ENCODE measurements at regions not wholly inside any gene's neighbourhood (a gene's known extent, or its start where the extent isn't known, plus 50 kb on each side); places are given as distances from the start of the nearest gene placed in this dataset.

DNA sequence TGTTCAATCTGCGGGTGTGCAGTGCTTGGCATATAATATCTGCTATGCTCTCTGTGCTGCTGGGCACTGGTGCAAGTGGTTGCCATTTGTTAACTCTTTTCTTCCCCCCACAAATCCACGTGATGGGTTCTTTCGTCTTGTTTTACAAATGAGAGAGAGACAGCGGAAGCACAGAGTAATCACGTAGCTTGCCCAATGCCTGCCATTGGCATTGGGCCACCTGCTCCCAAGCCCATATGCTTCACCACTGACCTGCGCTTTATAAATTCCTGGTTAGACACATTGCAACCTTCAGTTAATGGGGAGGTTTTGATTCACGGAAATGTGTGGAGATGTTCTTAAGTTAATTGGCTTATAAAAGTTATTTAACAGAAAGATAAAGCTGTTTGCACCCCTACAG lies 194.8 kb upstream of the ADAMTS16 start:
- ATAC-seq (no peak), DNase-seq (ENCODE audit: low spot score) (no peak)

DNA sequence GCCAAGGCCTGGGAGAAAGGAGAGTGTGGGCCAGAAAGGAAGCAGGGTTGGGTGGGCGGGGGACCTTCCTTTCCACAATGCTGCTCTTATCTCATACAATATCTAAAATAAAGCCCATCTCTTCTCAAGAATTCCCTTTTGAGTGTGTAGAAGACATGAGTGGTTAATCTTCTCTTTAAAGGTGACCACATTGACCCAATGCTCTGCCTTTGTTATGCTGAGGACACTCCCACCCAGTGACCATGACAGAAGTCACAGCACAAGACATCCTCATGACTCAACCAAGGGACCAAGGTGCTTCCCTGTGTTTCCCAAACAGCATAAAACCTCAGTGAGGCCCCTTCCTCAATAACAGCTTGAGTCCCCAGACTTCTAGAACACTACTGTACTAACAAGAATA lies 193.0 kb upstream of the ADAMTS16 start:
- ATAC-seq: no peak
- DNase-seq (ENCODE audit: low spot score): no peak

DNA sequence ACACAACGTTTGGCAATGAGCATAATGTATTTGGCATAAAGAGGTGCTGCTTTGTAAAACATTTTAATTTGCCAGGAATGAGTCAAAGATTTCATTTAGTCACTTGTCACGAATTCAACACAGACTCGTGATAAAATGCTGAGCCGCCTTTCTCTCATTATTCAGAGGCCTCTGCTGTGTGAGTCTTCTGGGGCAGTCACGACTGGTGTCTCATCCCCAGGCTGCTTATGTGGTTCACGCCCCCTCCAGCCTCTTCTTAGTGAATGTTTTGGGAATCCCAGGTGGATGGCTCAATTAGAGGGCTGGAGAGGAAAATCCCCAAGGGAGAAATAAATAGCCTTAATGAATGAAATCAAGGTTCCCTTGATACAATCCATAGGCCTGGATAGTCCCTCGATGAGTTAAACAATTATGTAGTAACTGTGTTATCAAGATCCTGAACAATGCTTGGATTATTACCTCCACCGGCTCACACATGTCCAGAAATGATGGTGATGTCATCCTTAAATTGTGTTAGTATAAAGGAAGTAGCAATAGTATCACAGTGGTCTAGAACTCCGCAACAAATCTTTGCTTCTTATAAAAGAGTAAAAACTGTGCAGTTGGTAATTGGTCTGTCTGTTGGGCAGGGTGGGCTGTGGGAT lies 192.1 kb upstream of the ADAMTS16 start:
- no peak for ATAC-seq
- no peak for DNase-seq (ENCODE audit: low spot score)

DNA sequence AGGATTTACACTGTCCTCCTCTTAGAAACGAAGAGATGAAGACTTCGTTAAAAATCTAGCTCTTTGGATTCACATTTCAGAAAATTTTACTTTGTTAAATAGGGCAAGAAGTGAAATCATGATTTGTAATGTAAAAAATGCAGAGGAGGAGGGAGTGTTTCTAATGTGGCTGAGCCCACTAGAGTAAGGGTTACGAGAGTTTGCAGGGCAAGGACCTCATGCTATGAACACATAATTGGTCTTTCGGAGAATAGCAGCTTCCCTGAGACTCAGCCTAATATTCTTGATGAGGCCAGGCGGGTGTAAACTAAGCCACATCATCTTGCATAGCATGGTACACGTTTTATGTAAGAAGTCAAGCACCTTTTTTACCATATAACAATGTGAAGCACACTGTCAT lies 191.0 kb upstream of the ADAMTS16 start:
- DNase-seq (ENCODE audit: low spot score) (no peak), ATAC-seq (no peak)

DNA sequence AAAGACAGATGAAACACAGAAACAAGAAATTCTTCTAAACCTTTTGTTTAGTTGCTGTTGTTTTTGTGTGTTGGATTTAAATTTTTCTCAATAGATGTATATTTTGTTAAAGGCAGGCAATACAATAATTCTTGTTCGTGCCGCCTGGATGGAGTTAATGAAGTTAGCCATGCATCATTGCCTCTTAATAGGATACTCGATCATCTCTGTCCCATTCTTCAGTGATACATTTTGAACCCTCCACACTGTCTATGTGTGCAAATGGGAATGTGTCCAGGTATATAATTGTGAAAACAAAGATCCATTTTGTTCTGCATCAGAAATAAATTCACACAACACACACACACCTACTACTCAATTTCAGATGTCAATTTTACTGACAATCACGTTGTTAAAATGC lies 186.6 kb upstream of the ADAMTS16 start:
- ATAC-seq (no peak), DNase-seq (ENCODE audit: low spot score) (no peak)

DNA sequence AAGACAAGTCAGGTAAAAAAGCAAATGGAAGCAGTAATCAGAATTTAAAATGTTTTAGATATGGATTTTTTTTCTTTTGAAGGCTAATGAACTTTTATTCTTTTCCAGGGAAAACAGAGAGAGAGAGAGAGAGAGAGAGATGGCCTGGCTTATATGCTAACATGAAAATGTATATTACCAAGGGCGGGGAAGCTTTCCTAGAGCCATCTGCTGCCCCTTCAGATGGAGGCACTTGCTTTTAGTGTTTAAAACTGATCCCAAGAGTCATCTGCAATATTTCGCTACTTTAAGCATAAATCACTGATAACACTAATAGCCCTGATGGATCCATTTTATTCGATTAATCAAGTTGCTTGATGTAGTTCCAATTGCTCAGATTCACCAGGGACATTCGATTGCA lies 186.1 kb upstream of the ADAMTS16 start:
- no peak for ATAC-seq
- DNase-seq (ENCODE audit: low spot score): no peak

DNA sequence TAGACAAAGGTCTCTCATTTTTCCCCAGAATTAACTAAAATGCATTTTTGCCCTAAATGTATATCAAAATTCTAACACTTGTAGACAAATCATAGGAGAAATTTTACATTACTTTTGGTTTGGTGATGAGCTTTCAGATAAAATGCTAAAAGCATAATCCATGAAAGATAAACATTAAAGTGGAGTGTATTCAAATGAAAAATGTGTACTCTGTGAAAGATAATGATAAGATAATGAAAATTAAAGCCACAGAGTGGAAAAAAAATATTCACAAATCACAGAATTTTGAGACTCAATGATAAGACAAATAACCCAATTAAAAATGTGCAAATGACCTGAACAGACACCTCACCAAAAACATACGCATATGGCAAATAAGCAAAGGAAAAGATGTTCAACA lies 176.9 kb upstream of the ADAMTS16 start:
- no peak for DNase-seq (ENCODE audit: low spot score)
- no peak for ATAC-seq

DNA sequence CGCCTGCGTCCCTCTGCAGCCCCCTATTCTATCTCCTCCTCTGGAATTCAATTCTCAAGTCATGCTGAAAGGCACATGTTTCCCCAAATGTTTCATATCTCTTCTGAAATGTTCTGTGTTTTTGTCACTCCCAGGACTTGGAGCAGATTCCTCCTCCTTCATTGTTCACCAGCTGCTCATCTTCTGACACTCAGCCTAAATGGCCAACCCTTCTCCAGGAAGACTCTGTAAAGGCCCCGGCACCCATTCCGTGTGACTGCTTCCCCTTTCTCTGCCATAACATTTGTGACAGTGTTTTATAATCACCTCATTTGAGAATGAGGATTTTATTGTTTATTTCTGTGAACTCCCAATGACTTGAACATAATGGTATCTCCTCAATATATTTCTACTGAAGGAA lies 170.8 kb upstream of the ADAMTS16 start:
- DNase-seq (ENCODE audit: low spot score) (no peak), ATAC-seq (no peak)

DNA sequence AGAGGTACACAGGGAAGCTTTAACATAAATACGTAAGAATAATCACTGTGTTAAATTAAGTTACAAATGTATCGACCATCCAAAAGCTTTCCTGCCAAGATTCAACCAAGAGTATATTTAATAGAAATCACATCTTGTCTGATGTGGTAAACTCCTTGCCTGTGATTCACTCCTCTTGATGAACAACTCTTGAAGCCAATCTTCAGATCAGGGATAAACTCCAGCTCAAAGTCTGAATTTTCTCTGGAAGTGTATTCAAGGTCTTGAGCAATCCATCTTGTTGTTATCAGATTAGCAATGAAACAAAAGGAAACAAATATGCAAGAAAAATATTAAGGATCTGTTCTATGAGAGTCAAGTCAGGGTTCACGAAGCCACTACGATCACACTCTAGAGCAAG lies 170.0 kb upstream of the ADAMTS16 start:
- ATAC-seq: no peak
- no peak for DNase-seq (ENCODE audit: low spot score)

DNA sequence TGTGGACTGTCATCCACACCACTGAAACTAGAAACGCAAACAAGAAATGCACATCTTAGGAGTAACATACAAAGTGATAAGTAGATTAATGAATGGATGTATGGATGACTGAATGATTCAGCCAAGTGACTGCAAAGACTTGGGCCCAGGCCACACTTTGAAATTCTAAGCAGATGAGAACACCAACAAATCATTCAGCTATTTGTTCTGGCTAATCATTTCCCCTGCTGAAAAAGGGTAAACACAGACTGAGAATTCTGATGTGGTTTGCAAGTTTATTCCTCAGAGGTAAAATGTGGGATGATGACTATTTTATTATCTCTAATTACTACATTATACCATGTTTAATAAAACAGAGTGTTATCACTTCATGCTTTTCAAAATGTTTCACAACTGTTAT lies 163.2 kb upstream of the ADAMTS16 start:
- ATAC-seq: no peak
- DNase-seq (ENCODE audit: low spot score): no peak

DNA sequence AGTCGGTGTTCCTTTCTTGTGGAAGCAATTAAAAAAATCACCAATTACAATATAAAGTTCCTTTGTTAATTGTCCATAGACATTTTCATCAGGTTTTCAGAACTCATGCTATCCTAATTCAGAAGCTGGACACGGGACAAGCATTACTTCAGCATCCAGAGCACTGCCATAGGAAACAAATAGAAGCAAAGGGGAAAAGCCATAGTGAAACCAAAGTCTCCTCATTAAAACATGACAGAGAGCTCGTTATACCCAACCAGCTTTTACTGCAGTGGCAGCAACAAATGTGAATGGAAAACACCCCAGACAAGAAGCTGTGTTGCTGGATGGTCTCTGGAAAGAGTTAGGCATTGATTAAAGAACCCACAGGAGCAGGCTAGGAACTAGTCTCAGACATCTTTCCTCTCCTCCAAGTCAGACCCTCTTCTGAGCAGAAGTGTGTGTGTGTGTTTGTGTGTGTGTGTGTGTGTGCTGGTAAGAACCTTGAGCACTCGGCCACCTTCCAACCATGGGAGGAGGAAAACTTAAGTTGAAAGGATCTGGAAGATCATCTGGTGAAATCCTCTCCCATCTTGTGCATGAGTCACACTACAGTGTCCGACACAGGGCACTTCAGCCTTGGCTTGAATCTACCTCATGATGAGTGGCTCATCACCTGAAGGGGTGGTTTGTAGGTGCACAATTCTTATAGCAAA lies 162.6 kb upstream of the ADAMTS16 start:
- no peak for ATAC-seq
- DNase-seq (ENCODE audit: low spot score): no peak

DNA sequence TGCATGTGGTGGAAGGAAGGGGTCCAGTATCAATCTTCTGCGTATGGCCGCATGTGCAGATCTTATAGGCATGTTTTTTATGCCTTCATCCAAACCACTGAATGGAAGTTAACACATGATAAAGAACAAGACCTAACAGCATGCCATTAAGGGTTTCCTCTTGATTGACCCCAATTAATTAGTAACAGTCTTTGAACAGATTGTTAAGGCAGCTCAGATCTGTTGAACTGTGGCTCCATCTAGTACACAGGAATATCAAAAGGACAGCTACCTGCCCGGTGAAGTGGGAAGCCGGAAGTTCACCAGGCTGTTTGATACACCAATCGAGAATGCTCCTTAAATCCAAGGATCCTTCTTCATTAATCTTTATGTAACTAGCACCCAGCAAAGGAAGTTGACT lies 159.9 kb upstream of the ADAMTS16 start:
- no peak for ATAC-seq
- DNase-seq (ENCODE audit: low spot score): no peak

DNA sequence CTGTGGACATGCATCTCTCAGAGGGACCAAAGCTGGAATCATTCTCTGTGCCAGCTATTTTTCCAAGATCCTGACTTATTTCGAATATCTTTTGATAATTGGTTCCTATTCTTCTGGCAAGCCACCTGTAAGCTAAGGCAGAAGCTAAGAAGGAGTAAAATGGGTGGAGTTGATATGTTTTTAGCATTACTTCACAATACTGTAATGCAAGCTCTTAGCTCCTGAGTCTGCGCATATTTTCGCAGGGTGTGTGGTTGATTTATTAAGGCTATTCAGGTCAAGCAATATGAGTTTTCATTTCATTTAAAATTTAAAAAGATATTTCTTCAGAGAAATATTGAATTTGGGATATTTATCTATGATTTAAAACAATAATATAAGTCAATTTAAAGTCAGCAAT lies 158.5 kb upstream of the ADAMTS16 start:
- ATAC-seq (no peak), DNase-seq (ENCODE audit: low spot score) (no peak)

DNA sequence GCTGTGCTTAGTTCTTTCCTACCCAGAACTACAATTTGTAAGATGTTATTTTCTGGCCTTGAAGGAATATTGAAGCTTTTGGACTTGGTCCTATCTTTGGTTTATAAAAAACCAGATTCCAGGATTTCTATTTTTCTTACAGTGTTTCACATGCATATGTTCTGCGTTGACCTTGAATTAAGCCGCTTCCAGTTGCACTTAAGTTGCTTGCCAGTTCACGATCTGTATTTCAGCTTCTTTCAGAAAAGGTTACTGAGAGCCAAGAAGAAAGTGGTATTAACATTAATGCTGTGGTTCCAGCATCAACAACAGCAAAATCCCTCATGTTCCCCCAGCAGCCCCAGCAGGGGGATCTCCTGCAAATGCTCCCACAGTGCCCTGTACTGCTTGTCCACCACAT lies 156.4 kb upstream of the ADAMTS16 start:
- no peak for DNase-seq (ENCODE audit: low spot score)
- ATAC-seq: no peak

DNA sequence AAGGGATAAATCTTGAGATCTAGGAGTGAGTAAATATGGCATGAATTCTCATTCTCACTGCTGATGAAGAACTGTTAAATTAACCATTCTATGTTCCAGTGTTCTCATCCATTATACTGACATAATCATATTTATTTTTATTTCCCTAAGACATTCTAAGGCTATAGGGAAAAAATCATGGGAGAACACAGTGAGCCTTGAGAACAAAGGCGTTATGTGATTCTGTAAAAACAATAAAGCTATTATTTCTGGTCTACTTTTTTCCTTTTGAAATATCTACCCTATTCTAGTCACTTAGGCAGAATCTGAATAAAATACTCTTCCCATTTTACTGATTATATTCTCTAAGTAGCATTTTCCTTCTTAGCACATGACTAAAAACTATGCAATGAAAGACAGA lies 155.7 kb upstream of the ADAMTS16 start:
- DNase-seq (ENCODE audit: low spot score) (no peak), ATAC-seq (no peak)

DNA sequence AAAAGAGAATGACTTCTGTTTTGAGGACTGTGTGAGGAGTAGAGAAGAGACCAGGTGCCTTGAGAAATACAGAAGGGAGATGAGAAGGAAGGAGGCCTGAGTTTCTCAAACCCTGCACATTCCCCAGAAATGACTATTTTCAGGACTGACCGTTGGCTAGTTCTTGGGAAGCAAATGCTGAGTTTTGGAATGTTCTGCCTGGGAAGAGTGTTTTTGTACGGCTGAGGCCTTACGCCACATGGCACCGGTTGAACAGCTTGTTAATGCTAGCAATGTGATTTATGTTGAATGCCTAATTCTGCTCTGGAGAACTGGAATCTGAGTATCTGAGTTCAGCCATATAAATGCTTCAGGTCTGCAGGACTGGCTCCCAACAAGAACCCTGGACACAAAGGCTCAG lies 152.7 kb upstream of the ADAMTS16 start:
- ATAC-seq: no peak
- DNase-seq (ENCODE audit: low spot score): no peak

DNA sequence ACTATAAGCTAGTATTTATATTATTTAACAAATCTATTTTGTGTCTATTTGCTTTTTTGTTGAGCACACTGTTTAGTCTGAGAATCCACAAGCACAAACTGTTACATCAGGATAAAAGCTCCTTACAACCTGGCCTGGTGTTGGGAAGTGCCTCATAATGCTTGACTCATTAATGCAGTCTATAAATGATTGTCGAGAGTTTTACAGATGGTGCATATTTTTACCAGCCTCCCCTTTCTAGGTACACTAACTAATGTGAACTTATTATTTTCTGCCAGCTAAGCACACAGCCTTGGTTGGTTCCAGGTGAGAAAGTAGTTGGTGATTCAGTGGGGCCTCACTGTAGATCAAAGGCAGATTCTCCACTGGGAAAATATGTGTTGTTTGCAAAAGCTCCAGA lies 151.0 kb upstream of the ADAMTS16 start:
- no peak for DNase-seq (ENCODE audit: low spot score)
- ATAC-seq: no peak

DNA sequence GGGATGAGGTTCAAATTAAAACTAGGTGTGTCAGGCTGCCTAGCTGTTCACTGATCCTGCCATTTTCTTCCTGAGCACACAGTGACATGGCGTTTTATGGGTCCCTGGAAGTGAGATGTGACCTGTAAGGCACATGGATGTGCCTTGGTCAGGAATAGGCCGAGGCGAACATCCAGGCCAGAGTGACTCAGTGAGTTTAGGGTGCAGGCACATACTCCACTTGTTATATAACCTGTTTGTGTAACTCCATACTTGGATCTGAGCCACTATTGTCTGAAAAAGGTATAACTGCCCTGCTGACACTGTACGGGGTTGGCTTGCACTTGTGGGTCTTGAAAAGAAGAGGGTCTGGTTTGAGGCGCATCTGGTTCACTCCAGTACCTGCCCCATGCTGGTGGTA lies 150.1 kb upstream of the ADAMTS16 start:
- DNase-seq (ENCODE audit: low spot score): no peak
- no peak for ATAC-seq

DNA sequence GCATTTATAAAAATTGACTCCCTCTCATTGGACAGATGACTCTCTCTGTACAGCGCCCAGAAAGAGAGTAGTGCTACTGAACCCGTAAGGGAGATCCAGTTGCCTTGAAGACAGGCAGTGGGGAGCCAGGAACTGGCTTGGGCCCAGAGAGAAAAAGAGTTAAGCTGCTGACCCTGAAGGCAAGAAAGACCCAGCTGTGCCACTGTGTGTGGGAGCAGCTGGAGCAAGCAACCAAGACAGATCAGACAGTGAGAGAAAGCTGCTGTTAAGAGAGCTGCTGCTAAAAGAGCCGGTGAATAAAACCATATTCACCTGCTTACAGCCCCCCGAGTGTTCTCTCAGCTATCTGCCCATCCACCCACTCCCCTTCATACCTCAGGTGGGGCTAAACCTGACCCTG lies 149.7 kb upstream of the ADAMTS16 start:
- ATAC-seq: no peak
- DNase-seq (ENCODE audit: low spot score): no peak

DNA sequence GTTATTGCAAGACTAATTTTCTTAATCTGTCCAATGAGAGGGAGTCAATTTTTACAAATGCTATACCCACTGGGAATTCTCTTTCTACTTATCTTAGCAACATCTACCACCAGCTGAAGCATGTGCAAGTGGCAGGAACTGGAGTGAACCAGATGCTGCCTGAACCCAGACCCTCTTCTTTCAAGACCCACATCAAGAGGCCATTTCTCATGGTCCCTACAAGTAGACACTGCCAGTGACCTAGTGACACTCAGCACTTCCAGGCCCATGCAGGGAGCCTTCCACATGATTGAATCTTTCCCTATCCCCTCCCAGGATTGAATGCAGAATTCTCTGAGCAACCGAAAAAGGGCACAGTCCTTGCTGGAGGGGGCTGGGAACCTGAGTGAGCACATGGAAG lies 148.2 kb upstream of the ADAMTS16 start:
- DNase-seq (ENCODE audit: low spot score) (no peak), ATAC-seq (no peak)

DNA sequence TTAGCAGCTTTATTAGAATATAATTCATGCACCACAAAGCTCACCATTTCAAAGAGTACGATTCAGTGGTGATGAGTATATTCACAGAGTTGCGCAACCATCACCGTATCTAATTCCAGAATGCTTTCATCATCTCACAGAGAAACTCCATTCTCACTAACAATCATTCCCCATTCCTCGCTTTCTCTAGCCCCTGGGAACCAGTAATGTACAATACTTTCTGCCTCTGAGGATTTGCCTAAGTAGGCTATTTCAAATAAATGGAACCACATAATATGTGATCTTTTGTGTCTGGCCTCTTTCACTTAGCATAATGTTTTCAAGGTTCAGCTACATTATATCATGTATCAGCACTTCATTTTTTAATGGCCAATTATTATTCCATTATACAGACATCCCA lies 145.1 kb upstream of the ADAMTS16 start:
- DNase-seq (ENCODE audit: low spot score) (no peak), ATAC-seq (no peak)

DNA sequence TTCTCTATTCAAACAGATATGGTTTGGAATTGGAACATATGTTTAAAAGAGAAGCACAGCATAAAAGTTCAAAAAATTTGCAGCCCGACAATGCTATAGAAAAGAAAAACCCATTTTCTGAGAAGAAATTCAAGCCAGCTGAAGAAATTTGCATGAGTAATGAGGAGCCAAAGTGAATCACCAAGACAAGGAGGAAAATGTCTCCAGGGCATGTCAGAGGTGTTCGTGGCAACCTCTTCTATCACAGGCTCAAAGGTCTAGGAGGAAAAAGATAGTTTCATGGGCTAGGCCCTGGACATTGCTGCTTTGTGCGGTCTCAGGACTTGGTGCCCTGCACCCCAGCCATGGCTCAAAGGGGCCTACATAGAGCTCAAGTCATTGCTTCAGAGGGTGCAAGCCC lies 134.8 kb upstream of the ADAMTS16 start:
- ATAC-seq: no peak
- DNase-seq (ENCODE audit: low spot score): no peak

DNA sequence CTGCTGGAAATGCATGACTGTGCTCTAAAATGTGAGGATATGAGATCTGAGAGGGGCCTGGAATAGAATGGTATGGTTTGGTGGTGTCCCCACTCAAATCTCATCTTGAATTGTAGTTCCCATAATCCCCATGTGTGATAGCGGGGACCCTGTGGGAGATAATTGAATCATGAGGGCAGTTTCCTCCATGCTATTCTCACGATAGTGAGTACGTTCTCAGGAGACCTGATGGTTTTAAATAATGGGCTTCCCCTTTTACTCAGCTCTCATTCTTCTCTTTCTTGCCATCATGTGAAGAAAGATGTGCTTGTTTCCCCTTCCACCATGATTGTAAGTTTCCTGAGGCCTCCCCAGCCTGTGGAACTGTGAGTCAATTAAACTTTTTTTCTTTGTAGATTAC lies 133.6 kb upstream of the ADAMTS16 start:
- ATAC-seq (no peak), DNase-seq (ENCODE audit: low spot score) (no peak)

Measured in left lobe of liver (tissue), 2 donors.